GM21360 (cell line): ENCODE measurements at regions not wholly inside any gene's neighbourhood (a gene's known extent, or its start where the extent isn't known, plus 50 kb on each side); places are given as distances from the start of the nearest gene placed in this dataset.

Experiments used
- ATAC-seq: cut with Tn5 transposase; IDR thresholded peaks from one replicate; pipeline ENCODE4 v1.9.1; 2021; ENCODE audit warnings: mild to moderate bottlenecking, moderate library complexity; ENCODE audit not compliant: unreplicated experiment

GRCh38 chr2:167388901-167389300 lies 500.6 kb downstream of the XIRP2 start:
- no peak for ATAC-seq

DNA sequence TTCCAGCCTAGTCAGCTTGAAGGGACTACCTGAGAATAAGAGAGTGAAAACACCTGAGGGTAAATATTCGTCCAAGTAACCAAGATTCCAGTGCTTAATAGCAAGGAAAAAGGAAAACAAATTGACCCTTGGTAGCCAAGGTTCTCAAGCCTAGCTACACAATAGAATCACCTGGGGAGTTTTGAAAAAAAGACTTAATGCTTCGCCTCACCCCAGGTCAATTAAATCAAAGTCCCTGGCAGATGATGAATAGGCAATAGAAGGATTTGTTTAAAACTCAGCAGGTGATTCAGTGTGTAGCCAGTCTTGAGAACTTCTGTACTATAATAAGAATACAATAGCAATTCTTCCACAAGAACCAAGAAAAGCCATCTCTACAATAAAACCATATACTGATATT lies 500.2 kb downstream of the XIRP2 start:
- ATAC-seq: no peak

DNA sequence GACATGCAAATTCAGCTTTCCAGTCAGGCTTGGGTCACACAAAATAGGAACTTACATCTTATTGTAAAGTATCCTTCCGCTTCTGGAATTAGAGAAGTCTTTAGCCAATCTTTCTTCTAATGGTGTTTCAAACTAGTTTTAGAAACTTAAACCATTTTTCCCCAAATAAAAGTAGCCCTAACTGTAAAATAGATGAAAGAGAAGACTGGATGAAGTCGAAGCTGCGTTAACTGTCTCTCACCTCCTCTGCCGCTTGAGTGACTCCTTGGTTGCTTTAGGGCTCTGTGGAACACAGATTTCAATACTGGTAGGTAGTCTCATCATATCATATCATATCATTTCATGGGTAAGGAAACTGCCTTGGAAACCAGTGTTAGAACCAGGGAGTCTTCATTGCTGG lies 498.4 kb downstream of the XIRP2 start:
- ATAC-seq: no peak

DNA sequence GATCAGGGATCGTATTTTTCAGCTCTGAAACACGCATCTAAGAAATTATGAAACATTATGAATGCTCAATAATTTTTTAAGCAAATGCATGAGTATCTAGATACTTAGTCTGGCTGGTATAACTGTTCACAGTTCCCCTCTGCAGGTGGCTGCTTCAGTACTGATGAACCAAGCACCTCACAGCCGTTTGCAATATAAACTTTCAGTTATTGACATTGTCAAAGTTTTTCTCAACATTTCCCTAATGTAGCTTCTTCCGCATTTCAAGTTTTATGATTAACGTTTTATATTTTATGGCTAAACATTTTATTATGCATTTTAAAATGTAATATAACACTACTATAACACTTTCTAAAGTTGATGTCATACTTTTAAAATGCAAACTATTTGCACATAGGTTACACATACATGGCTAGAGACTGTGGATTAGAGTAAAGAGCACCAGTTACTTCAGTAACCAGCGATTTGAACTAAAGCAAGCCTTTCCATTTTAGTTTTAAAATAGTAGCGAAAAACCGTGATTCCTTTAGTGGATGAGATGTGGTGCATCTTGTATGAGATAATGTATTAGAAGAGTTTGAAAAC lies 495.4 kb downstream of the XIRP2 start:
- no peak for ATAC-seq

- ATAC-seq: no peak
Measured at GRCh38 chr2:167381349-167381748, 493.1 kb downstream of the XIRP2 start.

DNA sequence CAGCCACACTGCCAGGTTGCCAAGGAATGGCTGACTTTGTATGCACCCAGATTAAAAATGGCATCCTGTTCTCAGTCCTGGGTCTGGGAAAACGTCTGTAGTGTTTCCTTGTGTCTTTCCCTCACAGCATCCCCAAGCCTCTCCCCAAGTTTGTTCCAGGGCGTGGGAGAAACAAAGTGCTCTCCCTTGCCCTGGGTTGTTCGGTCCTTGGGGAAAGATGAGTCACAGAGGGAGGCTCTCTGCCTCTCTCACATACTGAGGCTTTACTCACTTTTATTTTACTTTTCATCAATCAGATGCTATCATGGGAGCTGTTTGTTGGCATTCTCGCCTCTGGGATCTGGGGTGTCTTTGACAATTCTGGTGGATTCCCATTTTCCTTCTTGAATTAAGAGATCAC lies 492.3 kb downstream of the XIRP2 start:
- ATAC-seq: no peak

DNA sequence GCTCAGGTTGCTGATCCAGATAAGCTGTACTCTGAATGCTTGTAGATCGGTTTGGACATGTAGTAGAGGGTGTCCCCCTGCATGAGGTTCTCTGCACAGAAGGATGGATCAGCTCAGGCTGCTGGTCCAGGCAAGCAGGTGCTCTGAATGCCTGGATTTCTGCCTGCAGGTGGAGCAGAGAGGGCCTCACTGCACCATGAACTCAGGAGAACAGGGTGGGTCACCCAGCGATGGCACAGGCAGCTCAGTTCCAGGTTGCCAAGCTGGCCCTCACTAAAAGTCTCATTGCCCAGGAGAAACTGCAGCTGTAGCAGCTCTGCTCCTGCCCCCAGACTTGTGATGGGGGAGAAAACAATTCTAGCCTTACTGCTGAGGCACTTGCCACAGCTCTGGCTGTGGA lies 491.8 kb downstream of the XIRP2 start:
- no peak for ATAC-seq

GRCh38 chr2:167369083-167369482 lies 480.8 kb downstream of the XIRP2 start:
- ATAC-seq: no peak

GRCh38 chr2:167368371-167368770 lies 480.1 kb downstream of the XIRP2 start:
- no peak for ATAC-seq

DNA sequence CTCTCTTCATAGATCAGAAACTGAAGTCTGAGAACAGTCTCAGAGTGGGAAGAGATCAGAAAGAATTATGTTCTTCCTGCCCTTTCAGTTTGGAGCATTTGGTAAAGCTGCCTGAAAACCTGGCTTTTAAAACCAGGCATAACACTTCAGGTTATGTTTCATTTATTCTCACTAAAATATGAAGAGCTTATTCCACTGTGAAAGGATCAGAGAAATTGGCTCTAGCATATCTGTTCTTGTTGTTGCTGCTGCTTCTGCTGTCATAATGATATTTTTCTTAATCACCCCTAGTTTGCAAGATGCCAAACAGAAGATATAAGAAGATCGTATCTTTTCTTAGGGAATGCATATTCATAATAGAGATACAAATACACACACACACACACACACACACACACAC lies 476.9 kb downstream of the XIRP2 start:
- no peak for ATAC-seq

GRCh38 chr2:167361426-167361825 lies 473.1 kb downstream of the XIRP2 start:
- no peak for ATAC-seq

DNA sequence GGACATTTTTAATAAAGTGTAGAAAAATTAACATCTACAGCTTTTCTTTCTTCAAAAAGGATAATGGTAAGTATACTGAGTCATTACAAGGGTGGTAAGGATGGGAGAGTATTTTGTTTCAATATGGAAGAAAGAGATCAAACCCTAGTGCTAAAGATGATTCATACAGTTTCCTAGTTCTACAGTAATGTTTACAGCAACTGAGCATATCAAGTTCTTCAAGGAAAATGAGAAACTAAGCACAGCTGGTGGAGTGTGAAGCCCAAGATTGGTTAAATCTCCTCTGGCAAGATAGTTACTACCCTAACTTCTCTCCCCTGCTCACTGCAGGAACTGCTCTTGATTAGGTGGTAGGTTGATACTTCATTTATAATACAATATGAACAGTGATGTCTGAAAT lies 467.5 kb downstream of the XIRP2 start:
- no peak for ATAC-seq

DNA sequence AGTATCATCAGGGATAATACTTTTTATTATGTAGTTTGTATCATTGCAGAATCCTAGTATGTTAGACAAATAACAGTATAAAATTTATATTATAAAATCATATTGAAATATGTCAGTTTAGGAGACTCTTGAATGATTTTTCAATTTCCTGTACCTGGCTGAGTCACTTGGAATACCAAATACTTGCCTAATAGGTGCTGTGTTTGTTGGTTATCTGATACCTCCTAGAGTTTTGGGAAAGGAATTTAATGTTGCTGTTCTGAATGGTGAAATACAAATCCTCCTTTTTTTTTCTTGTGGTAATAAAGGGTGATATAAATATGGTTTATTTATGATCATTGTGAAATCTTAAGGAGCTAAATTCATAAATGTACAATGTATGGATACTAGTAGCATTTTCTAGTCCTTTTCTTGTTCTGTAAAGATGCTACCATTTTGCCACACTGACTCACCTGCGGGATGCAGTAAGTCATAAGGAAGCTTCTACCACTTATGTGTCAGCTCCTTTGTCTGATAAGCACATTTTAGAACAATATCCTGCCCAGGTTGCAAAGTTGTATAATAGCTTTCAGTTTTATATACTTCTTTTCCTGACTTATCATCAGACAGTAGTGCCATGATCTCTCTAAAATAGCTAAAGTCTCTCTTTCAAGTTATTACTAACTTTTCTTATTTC lies 465.5 kb downstream of the XIRP2 start:
- ATAC-seq: no peak

GRCh38 chr2:167345559-167345958 lies 457.3 kb downstream of the XIRP2 start:
- no peak for ATAC-seq

- ATAC-seq: no peak
Measured at GRCh38 chr2:167342769-167343168, 454.5 kb downstream of the XIRP2 start.

DNA sequence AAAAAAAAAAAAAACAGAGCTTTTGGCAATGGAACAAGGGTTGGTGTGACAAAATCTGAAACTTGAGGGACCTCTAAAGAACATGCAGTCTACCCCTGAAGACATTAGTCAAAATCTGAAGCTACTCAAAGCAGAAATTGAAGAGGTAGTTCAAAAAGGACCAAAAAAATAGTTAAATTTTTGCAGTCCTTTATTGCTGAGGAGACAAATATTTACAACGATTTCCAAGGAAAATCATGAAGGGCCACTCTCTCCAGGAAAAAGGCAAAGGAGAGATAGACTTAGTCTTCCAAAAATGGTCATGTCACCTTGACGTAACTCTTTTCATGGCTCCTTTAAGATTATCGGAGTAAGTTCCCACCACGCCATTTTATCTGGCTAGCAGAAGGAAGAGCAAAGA lies 452.0 kb downstream of the XIRP2 start:
- ATAC-seq: no peak

GRCh38 chr2:167336213-167336612 lies 447.9 kb downstream of the XIRP2 start:
- ATAC-seq: no peak

DNA sequence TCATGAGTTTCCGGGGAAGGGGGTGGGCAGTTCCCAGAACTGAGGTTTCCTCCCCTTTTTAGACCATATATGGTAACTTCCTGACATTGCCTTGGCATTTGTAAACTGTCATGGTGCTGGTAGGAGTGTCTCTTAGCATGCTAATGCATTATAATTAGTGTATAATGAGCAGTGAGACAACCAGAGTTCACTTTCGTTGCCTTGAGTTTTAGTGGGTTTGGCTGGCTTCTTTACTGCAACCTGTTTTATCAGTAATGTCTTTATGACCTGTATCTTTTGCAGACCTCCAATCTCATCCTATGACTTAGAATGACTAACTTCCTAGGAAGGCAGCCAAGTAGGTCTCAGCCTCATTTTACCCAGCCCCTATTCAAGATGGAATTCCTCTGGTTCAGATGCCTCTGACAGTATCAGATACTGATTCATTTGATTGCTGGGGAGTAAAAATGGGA lies 447.3 kb downstream of the XIRP2 start:
- ATAC-seq: no peak

- ATAC-seq: no peak
Measured at GRCh38 chr2:167334146-167334742, 446.0 kb downstream of the XIRP2 start.

DNA sequence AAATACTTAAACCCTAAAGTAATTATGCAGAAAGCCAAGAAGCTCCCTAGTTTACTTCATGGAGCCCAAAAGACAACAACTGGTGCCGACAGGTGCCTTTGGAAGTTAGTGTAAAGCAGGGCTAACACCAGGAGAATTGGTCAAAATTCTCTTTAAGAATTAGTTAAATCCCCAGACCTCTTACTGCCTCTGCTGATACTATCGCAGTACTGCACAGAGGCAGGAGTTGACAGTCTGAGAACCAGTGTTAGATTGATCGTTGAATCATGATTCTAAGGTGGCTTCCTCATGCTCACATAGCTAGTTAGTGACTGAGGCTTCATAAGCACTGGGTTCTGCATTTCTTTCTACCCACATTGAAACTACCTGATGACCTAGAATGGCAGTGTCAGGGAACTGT lies 445.0 kb downstream of the XIRP2 start:
- ATAC-seq: no peak

DNA sequence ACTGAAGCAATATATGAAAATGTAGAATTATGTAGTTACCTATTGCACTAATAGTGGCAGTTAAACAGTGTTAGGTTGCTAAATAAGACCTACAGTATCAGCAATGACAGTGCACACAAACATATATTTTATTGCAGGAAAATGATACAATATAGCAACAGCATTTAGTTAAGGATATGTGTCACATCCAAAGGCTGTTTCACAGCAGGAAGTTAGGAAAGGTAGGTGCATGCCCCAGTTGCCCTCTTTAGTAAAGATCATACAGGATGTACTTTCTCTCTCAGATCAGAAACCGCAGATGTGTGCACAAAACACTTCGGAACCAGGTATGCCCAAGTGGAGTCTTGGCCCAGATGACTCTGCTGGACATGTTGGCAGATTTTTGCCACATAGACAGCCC lies 444.1 kb downstream of the XIRP2 start:
- ATAC-seq: no peak

DNA sequence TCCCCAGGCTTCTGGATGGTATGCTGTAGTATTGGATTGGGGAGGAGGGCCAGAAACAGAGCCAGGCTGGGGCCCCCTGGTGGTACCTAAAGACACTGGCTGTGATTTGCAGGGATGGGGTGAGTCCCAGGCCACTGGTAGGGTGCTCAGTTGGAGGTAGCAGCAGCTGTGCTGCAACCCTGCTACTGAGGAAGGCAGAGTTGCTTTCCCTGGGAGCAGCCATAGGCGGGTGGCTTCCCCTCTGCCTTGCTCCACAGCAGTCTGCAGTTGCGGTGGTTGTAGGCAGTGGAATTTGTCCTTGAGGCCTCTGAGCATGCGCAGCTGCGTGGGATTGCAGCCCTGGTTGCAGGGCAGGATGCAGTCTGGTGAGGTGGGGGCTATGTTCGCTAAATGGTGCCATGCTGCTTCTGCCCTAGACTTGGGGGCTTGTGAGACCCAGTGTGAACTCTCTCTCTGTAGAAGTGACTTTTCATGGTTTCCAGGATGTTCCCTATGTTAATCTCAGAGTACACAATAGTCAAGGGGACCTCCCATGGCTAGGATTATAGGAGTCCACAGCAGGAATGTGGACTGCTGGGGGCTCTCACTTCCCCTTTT lies 443.5 kb downstream of the XIRP2 start:
- peak; percentile 83 for ATAC-seq
